ENCODE measurements at regions not wholly inside any gene's neighbourhood (a gene's known extent, or its start where the extent isn't known, plus 50 kb on each side); places are given as distances from the start of the nearest gene placed in this dataset.

DNA sequence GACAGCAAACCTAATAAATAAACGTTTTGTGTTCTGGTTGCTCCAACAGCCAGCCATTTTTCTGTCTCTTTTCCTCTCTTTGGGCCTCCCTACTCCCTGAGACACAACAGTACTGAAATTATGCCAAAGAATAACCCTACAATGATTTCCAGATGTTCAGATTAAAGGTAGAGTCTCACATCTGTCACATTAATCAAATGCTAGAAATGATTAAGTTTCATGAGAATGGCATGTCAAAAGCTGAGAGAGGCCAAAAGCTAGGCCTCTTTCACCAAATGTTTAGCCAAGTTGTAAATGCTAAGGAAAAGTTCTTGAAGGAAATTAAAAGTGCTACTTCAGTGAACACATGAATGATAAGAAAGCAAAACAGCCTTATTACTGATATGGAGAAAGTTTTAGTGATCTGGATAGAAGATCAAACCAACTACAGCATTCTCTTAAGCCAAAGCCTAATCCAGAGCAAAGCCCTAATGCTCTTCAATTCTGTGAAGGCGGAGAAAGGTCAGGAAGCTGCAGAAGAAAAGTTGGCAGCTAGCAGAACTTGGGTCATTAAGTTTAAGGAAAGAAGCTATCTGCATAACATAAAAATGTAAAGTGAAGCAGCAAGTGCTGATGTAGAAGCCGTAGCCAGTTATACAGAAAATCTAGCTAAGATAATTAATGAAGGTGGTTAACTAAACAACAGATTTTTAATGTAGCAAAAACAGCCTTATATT lies 182.1 kb upstream of the NUDT6 start:
- DNase-seq, result no peak

DNA sequence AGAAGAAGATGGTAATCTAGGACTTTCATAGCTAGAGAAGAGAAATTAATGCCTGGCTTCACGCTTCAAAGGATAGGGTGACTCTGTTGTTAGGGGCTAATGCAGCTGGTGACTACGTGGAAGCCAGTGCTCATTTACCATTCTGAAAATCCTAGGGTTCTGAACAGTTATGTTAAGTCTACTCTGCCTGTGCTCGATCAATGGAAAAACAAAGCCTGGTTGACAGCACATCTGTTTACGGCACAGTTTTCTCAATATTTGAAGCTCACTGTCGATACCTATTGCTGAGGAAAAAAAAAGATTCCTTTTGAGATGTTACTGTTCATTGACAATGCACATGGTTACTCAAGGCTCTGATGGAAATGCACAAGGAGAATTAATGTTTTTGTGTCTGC lies 182.6 kb upstream of the NUDT6 start:
- DNase-seq, result no peak

DNA sequence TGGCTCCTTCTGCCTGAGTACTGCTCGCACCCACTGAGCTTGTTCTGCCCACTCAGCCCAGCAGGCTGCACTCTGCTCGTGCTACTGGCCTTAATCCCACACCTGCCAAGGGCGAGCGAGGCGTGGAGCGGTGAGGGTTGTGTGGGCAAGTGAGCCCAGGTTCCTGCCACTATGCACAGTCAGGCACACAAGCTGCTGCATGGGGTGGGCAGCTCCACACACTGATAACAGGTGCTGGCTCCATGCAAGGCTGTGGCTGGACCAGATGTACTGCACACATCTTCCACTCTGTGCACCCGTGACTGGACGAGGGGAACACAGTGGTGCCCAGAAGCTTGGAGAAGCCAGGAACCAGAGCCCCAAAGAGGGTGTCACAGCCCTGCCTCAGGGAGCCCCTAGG lies 184.3 kb upstream of the NUDT6 start:
- no peak for DNase-seq

DNA sequence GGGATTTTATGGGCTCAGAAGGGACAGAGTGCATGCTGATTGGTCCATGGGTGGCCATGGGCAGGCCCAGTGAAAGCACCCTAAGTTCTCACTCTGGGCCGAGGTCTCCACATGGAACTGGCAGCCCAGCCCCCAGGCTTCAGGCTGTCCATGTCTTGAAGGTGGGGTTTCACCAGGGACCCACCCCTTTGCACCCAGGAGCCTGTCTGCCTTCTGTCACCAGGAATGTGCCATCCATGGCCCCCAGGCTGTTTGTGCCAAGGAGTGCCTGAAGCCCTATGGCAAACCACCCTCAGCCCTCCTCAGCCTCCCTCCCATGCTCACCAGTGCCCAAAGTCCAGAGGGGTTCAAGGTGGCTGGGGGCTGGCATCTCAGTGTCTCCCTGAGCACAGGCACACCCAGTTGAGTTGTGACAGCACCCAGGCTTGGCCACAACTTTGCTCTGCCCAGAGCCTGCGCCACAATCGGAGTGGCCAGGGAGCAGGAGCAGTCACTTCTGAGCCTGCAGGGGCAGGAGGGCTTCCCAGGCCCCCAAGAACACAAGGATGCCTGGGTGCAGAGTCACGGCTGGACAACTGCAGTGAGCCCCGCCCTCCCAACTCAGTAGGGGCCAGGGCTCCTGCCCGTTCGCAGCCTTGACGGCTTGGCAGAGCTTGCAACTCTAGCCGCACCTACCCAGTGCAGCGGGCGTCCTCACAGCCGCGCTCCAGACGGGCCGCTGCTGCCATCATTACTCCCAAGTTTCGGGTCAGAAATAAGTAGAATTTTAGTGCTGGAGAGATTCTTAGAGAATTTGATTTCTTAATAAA lies 185.3 kb upstream of the NUDT6 start:
- DNase-seq, result no peak

DNA sequence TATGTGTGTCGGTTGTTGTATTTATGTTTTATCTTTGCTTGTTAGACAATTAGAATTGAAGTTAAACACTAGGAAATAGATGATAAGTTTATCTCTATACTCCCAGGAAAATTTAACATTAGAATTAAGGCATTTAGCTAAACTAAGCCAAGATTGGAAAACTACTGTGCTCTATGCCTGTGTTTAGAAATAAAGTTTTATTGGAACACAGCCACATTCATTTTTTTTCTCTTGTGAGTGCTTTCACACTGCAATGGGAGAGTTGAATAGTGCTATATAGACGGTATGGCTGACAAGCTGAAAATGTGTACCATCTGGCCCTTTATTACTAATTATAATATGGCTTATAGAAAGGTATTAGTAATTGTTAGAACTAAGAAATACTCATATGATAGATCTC lies 186.7 kb upstream of the NUDT6 start:
- no peak for DNase-seq

DNA sequence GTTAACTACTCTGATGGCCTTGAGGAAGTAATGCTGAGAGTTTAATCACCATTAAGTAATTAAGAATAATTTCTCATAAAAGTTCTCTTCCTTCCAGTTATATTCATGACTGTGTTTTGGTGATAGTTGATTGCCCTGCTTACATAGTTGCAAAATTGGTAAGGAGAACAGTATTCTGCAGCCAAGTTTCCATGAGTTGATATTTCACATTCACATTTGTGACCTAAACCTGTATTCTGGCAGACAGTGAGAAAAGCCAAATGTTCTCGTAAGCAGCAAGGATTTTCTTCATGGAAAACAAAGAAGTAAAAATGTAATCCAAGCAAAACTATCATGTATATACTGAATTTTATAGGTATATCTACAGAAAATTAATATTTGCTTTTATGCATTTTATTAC lies 187.8 kb upstream of the NUDT6 start:
- DNase-seq, result no peak

DNA sequence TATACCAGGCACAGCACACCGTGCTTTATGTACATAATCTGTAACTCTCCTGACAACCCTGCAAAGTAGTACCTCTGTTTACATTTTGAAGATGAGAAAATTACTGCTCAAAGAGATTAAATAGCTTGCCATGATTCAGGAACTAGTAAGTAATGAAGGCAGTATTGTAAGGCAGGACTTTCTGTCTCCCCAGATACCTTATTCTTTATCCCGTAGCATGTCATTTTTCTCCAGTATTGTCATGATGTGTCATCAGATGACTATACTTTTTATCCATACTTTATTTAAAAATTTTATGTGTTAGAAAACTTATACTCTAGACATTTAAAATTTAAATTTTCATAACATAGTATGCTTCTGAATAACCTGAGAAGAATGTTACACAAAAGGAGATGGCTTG lies 188.3 kb upstream of the NUDT6 start:
- DNase-seq, result no peak

DNA sequence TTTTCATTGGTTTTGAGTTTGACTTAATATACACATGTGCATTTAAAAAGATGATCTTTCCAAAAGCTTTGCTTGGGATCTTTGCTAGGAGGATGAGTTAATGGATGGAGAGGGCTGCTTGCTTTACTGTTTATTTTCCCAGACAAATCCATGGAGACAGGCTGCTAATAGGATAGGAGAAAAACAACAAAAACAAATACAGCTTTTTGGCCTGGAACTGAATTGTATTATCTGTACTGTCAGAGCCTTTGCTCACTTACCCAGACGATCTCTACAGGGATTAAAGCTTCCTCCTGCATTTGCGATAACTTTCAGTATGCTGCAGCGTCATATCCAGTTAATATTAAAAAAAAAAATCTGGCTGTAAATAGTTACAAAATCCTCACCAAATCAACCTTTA lies 190.8 kb upstream of the NUDT6 start:
- DNase-seq, result no peak

DNA sequence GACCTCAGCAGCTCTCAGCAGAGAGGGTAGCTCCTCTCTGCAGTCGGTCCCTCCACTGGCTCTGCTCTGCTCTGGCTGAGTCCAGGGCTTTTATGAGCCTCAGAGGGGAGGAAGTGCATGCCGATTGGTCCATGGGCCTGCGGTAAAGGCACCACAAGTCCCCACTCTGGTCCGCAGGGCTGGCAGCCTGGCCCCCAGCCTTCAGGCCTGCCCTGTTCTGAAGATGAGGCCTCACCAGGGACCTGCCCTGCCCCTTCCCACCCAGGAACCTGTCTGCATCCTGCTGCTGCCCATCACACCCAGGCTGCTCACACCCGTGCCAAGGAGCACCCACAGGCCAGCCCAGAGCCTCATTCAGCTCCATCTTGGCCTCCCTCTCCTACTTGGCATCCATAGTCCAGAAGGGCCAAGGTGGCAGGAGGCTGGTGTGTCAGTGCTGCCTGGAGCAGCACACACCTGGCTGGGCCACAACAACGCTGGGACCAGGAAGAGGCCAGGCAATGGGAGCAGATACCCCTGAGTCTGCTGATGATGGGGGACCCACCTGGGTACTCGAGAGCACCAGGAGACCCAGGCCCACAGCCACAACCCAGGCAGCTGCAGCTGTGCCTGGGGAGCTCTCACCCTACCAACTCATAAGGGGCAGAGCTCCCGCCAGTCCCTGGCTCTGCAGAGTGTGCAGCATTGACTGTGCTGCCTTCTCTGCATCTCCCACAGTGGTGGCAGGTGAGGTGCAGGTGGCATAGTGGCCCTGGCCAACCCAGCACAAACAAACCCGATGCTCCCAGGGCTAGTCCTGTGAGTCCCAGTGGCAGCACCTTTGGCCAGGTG lies 191.9 kb upstream of the NUDT6 start:
- no peak for DNase-seq

DNA sequence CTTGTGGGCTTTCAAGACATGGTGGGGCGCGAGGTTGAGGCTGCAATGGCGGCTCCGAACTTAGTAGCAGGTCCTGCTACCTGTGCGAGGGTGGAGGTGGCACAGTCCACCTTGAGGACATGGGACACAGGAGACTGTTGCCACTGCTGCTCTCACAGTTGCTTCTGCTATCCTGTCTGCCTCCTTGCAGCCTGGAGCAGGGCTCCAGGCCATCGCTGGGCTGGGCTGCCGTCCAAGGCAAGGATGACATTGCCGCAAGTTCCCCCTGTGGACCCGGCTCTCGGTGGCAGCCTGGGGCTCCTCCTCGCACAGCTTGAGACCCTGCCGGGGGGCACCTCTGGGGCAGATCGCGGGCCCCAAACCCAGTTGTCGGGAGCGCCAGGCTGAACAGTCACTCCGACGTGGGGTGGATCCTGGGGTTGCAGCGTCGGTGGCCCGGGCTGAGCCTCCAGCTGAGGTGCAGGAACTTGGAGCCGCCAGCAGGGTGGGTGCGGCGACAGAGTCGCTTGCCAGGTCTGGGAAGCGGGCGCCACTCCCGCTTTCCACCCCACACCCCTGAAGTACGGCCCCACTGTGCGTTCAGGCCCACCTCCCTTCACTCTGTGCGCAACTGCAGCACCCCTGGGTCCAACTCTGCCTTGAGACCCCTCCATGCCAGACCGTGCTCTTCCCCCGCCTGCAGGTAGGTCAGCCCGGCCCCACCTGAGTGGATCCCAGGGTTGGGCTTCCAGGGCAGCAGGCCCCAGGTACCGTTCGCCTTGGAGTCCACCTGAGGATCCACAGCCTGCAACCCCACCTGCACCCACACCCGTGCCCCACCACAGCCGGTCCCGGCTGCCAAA lies 192.7 kb upstream of the NUDT6 start:
- no peak for DNase-seq

DNA sequence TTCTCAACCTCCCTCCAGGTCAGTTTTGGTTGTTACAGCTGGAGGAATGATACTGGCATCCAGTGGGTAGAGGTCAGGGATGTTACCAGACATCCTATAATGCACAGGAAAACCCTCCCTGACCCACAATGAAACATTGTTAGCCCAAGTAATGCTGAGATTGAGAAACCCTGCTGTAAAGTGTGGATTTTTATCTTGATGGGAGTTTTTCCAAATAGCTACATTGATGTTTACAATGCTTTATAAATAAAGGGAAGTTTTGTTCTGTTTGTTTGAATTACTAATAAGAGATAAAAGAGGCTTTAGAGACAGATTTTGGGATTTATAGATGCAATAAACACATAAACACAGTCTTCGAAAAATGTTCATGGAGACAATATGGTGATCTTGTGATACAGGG lies 194.0 kb upstream of the NUDT6 start:
- no peak for DNase-seq

DNA sequence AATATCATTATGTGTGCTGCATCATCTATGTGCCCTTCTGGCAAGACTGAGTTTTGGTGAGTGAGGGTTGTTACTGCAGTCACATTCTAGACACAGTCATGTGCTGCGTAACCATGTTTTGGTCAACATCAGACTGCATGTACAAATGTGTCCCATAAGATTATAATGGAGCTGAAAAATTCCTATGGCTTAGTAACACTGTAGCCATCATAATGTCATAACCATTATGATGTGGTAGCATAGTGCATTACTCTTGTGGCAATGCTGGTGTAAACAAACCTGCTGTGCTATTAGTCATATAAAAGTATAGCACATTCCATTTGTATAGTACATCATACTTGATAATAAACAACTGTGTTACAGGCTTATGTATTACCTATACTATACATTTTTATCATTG lies 198.1 kb upstream of the NUDT6 start:
- no peak for DNase-seq

DNA sequence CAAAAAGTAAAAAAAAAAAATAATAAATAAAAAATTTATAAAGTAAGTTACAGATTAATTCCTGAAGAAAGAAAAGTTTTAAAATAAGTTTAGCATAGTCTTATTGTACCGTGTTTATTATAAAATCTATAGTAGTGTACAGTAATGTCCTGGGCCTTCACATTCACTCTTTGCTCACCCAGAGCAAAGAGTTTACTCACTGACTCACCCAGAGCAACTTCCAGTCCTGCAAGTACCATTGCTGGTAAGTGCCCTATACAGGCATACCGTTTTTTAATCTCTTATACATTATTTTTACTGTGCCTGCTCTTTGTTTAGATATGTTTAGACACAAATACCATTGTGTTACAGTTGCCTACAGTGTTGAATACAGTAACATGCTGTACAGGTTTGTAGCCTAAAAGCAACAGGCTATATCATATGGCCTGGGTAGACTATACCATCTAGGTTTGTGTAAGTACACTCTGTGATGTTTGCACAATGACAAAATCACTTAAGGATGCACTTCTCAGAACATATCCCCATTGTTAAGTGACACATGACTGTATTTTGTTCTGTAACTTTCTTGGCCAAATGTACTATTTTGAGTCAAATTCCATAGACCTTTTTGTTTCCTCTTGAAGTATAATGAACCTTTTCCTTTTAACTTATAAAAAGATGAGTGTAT lies 199.0 kb upstream of the NUDT6 start:
- no peak for DNase-seq

DNA sequence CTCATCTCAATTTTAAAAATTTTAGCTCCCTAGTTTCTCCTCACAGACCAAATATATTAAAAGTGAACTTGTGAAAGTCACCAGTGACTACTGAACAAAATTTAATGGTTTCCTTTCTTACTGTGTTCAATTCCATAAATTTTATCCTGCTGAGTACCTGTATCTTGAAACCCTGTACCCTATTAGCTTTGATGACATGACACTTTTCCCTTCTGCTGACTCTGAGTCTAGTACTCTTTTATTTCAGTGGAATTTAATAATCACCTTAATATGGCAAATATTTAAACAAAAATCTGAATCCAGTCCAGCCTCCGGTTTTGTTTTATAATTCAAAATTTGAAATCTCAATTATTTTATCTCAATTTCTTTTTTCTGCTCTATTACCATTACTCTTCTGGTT lies 203.1 kb upstream of the NUDT6 start:
- no peak for DNase-seq

DNA sequence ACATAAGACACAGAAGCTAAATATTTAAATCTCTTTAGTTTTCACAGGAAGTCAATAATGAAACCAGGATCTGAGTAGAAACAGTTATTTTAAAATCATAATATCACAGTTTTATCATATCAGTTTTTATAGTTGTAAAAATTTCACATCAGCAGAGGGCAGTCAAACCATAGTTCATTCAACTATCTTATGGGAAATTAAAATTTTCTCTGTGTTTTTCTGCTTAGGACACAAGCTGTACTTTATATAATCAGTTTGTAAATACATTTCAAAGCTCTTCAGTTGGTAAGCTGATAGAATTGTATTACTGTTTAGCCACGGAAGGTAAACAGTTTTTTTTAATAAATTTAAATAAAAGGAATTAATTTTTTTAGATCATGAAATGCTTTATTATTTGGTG lies 204.8 kb upstream of the NUDT6 start:
- DNase-seq, result no peak

DNA sequence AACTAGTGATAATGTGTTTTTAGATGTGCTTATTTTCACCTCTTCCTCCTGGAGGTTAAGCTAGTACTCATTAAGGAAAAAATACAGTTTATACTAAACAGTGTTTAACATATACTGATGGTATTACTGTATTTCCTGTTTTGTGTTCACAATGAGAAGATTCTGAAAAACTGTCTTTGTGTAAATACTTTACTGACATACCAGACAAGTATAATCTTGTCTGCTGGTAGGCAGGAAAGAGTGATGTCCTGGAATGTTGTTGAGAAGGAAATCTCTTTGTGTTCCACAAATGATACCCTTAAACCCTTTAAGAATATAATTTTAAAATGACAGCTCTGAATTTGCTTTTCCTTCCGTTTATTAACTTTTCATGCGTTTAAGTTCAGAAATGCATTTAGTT lies 205.5 kb upstream of the NUDT6 start:
- no peak for DNase-seq

DNA sequence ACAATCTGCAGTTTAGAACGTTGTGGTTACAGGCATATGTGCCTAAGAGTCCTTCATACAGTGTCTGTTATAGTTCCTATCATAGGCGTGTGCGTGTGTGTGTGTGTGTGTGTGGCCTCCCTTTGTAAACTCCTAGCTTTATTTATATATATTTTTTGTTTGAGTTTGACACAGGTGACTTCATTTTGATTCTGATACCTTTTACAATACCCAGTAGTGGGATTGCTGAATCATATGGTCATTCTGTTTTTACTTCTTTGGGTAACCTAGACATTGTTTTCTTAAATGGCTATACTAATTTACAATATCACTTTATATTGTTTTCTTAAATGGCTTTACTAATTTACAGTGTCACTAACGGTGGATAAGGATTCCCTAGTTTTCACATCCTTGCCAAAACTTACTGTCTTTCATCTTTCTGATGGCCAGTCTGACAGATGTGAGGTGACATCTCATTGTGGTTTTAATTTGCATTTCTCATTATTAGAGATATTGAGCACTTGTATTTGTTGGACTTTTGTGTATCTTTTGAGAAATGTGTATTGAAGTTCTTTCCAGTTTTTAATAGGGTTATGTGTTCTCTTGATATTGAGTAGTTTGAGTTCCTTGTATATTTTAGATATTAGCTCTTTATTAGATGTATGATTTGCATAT lies 211.1 kb upstream of the NUDT6 start:
- no peak for DNase-seq

DNA sequence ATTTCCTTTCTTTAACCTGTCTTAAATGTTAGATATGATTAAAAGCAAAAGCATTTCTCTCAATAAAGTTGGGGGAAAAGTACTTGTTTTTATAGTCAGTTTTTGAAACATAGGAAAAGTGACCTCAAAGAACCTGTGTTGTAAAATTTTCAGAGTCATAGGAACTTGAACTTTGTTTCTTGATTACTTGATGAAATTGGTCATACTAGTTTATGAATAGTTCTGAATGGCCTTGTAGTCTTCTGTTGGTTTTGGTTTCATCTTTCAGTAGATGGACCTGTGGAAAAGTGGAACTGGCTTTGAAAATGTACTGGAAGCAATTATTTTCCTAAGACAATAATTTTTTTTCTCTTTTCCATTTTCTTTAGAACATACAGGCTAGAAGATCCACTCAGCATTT lies 222.2 kb upstream of the NUDT6 start:
- DNase-seq, result no peak

DNA sequence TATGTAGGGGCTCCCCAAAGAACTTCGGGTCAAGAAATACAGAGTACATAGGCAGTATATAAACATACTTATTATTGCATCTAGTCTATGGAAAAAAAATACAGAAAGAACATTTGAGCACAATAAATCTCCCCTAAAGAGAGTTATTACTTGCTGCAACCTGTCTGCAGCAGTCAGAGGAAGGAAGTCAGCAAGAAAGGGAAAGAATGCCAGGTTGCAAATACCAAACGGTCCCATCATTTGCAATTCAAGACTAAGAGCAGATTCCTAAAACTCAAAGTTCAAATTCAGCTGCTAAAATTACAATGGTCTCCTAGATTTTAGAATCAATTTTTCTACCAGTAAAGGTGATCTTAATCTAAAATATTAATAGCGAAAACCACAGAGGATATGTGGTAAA lies 236.2 kb upstream of the NUDT6 start:
- no peak for DNase-seq

DNA sequence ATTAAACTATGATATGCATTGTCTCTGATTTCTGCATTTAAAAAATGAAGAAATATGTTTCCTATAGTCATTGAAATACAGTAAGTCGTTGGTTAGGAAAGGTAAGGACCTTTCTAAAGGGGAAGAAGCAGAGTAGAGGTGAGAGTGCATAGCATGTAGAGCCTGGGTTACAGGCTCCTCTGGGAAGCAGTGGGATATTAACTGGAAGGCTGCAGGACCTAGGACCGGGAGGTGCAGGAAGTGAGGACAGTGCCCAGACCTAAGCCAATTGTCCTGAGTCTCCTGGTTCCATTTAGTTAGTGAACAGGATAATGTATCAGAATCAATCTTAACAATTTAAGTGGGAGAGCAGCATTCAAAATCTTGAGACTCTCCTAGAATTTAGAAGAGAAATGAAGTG lies 237.1 kb upstream of the NUDT6 start:
- no peak for DNase-seq

DNA sequence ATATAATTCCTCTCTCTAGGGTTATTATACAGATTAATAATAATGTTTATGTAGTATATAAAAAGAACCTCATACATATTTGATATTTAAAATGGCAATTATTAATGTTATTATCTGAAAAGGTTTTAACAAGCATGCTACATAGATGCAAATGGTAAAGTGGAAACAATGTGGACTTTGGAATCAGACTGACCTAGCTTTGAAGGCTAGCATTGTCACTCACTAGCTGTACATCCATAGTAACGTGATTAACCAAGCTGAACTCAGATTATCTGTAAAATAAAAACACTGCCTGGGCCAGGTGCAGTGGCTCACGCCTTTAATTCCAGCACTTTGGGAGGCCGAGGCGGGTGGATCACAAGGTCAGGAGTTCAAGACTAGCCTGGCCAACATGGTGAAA lies 233.7 kb upstream of the SPRY1 start:
- no peak for DNase-seq

DNA sequence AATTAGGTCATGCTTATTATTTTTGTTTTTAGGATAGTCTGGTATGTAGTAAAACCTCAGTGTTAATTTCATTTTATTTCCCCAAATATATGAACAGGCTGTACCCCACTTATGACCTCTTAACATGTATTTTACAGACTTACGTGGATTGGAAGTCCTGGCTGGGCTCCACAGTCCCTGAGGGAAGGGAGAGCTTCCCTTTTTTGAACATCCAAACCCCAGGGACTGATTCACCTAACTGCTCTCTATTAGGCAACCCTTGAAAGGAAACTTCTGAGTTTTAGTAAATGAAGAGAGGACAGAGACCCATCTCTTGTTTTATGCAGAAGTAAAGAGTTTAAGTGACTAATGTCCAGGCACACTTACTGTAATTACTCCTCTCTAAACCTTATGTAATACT lies 233.1 kb upstream of the SPRY1 start:
- no peak for DNase-seq

All from NCI-H510A (cell line).